Ectodermal cell (in vitro differentiated cells): ENCODE measurements at regions not wholly inside any gene's neighbourhood (a gene's known extent, or its start where the extent isn't known, plus 50 kb on each side); places are given as distances from the start of the nearest gene placed in this dataset.
"Not testable (repeated sequence)": the region's sequence is repeated elsewhere in the genome, so short reads cannot be mapped to it uniquely, and the experiment has no call there.

Source experiments
- H3K27ac ChIP-seq: 2 replicates; pipeline ENCODE4 v1.7.0; 2013; ENCODE audit warnings: mild to moderate bottlenecking, low read depth, low read length; ENCODE audit not compliant: insufficient read depth, poor library complexity, severe bottlenecking
- H3K27me3 ChIP-seq: 2 replicates; pipeline ENCODE4 v1.7.0; 2013; ENCODE audit warnings: mild to moderate bottlenecking, low read length; ENCODE audit not compliant: insufficient read depth, control insufficient read depth, poor library complexity, severe bottlenecking
- H3K36me3 ChIP-seq: one replicate; pipeline ENCODE4 v1.7.0; 2013; ENCODE audit warnings: low read length; ENCODE audit not compliant: control insufficient read depth, insufficient read depth
- H3K4me1 ChIP-seq: one replicate; pipeline ENCODE4 v1.7.0; 2013; ENCODE audit warnings: low read length; ENCODE audit not compliant: control insufficient read depth, insufficient read depth
- H3K4me3 ChIP-seq: 2 replicates; pipeline ENCODE4 v1.7.0; 2013; ENCODE audit warnings: low read depth, low read length, control low read depth; ENCODE audit not compliant: insufficient read depth
- H3K9me3 ChIP-seq: 2 replicates; pipeline ENCODE4 v1.7.0; 2013; ENCODE audit warnings: mild to moderate bottlenecking, low read length, moderate library complexity; ENCODE audit not compliant: control insufficient read depth
- WGBS, 2 experiments: methylation state at CpG; one replicate each; pipeline ENCODE4 v1.1.7; 2013; ENCODE audit warnings: missing lambda C conversion rate in 2 of 2; 5-methylcytosine and 5-hydroxymethylcytosine counted together

DNA sequence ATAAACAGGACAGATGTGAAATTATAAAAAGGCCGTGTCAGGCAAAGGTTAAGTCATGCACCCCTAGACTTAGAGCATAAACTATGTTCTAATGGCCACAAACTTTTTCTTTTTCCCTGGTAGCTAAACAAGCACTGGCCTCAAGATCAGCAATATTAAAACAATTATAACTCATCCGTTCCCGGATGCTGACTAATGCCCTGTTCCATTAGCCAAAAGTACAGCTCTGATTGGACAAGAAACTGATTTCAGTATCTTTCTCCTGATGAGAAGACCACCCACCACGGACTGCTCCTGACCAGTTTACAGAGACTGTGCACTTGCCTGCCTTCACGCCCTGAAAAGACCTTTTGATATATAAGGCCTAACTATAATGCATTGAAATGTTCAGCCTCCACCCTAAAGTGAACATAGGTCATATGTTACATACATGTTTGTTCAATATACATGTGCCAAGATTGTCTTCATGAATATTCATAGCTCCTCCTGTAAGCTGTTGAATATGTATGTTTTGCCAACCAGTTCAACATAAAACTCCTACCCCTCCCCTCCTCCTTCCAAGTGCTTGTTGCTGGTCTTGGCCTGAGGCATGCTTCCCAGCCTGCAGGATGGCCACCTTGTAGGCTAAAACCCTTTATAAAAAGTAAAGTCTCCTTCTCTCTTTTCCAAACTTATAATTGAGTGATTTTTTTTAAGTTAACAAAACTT lies 162.0 kb downstream of the IPO8 start:
- H3K27me3 ChIP-seq: no peaks in the 10 kb centered on the region
- H3K27ac ChIP-seq: no peak overlapping the region
- H3K4me3 ChIP-seq: no peak overlapping the region
- WGBS, 2 experiments: 93 to 94% methylated on average over 5 of the region's 5 CpGs
- H3K4me1 ChIP-seq: no peaks in the 10 kb centered on the region
- H3K9me3 ChIP-seq: no peaks in the 10 kb centered on the region
- no peaks in the 10 kb centered on the region for H3K36me3 ChIP-seq

DNA sequence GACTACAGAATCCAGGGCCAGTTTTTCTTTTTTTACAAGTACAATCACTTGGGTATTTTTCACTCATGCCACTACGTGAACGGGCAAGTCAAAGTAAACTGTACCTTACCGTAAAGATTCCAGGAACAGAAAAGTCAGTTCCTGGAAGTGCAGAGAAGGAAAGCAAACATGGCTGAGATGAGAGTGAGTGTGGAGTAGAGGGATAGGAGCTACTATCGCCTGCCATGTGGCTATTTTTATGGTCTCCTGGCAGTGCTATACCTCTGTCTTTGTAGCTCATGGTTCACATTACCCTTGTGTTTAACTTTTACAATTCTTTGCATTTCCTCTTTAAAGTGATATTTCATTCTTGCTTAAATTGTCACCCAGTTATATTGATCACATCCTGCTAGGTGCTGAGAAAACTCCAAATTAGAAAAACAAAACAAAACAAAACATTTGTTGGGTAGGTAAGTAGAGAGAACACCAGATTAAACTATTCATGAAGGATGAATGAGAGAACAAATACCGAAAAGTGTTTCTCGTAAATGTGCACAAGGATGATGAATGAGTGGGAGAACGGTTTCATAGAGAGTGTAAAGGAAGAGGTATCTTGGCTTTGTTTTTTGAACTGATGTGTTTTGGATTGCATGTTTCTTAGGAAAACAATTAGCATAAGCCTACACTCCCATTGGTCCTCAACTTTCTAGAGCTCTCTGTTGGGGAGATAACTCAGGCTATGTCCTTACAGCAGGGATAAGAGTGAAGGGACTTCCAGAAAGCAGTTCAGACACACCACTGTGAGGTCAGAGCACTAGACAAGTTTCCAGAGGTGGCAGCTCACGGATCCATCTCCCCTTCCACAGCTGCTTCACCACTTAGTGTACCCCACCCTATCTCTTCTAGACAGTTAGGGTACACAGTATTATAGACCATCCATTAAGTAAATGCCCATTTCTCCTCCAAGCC lies 163.7 kb downstream of the IPO8 start:
- Histone ChIP-seq H3K9me3 (no peaks in the 10 kb centered on the region), H3K4me3 (no peak overlapping the region), H3K27ac (no peak overlapping the region), H3K27me3 (no peaks in the 10 kb centered on the region), H3K4me1 (no peaks in the 10 kb centered on the region), H3K36me3 (no peaks in the 10 kb centered on the region)
- WGBS, 2 experiments: 95 to 96% methylated on average over 8 of the region's 8 CpGs

DNA sequence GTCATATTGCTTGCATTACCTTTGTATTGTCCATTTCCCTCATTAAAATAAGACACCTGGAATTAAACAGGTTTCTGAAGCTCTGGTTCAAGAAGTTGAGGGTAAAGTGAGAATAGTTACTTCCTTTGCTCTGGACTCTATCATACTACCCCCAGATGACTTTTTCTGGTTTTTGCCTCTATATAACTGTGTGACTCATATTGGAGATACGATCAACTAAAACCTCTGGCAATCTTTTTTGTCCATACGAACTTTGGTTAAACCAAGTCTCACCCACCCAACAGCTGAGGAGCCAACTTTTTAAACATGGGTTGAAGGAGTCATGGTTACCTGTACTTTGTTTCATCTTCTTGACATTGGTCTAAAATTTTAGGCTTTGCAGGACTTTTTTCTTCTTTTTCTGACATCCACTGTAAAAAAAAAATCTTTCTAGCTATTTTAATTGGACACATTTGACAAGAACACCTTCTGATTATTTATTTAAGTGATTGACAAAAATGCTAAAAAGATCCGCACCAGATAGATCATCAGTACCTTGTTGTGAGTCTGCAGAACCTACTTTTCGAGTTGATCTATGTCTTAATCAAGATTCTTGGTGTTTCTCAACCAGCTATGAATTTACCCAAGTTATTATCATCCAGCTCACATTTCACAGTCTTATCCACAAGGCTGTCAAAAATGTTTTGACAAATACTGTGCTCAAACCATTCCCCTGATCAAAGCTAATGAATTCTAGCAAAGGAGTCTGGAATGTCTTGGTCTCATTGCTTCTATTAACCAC lies 166.0 kb downstream of the IPO8 start:
- no peaks in the 10 kb centered on the region for H3K36me3 ChIP-seq
- no peaks in the 10 kb centered on the region for H3K4me1 ChIP-seq
- no peak overlapping the region for H3K4me3 ChIP-seq
- H3K27me3 ChIP-seq: no peaks in the 10 kb centered on the region
- no peak overlapping the region for H3K27ac ChIP-seq
- WGBS, 2 experiments: 96 to 99% methylated on average over 4 of the region's 4 CpGs
- no peaks in the 10 kb centered on the region for H3K9me3 ChIP-seq

DNA sequence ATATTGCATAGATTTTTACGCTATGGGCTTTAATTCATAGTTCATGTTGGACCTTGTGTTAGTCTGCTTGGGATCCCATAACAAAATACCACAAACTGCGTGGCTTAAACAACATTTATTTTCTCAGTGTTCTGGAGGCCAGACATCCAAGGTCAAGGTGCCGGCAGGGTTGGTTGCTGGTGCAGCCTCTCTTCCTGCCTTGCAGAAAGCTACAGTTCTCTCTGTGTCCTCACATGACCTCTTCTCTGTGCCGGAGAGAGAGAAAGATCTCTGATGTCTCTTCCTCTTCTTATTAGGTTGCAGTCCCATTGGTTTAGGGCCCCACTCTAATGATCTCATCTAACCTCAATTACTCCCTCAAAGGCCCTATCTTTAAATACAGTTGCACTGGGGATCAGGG lies 170.5 kb downstream of the IPO8 start:
- Histone ChIP-seq H3K36me3 (no peaks in the 10 kb centered on the region), H3K4me3 (no peak overlapping the region), H3K4me1 (no peaks in the 10 kb centered on the region), H3K9me3 (no peaks in the 10 kb centered on the region), H3K27ac (no peak overlapping the region), H3K27me3 (no peaks in the 10 kb centered on the region)
- WGBS, 2 experiments: 70 to 72% methylated on average over 4 of the region's 4 CpGs

DNA sequence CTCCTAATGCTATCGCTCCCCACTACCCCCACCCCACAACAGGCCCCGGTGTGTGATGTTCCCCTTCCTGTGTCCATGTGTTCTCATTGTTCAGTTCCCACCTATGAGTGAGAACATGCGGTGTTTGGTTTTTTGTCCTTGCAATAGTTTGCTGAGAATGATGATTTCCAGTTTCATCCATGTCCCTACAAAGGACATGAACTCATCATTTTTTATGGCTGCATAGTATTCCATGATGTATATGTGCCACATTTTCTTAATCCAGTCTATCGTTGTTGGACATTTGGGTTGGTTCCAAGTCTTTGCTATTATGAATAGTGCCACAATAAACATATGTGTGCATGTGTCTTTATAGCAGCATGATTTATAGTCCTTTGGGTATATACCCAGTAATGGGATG lies 175.4 kb downstream of the IPO8 start:
- 90 to 100% methylated on average over 1 of the region's 4 CpGs for WGBS, 2 experiments
- not testable (repeated sequence) for H3K27me3 ChIP-seq, H3K36me3 ChIP-seq, H3K27ac ChIP-seq, H3K9me3 ChIP-seq, H3K4me3 ChIP-seq, H3K4me1 ChIP-seq

DNA sequence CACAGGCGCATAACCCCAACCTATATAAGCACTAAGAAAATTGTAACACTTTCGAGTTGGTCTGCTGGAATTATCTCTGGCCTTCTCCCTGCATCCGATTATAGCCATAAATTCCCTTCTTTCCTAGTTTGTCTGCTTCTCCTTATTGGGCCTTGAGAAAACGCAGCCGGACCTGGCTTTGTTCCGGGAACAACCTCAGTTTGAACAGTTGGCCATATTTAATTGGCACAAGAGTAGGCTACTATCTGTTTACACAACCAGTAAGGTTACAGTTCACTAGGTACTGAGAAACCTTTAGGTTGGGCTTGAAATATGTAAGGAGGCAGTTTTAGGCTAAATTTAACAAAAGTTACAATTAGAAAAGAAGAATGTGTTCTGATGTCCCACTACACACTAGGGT lies 176.1 kb downstream of the IPO8 start:
- no peaks in the 10 kb centered on the region for H3K9me3 ChIP-seq
- 92 to 94% methylated on average over 6 of the region's 6 CpGs for WGBS, 2 experiments

DNA sequence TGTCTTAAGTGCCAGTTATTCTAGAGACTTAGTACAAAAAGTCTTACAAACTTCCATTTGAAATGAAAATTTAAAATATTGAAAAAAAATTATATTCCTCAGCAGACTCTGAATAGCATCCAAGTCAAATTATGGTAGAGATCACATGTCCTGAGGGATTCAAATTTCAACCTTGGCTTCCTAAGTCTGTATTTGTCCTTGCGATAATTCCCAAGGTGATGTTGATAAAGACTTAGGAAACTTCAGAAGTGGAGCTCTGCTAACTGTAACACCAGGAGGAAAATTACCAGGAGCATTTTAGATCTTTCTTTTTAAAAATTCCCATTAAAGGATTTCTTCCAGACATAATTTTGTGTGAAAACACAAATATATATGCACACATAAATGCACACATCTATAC lies 178.3 kb downstream of the IPO8 start:
- Histone ChIP-seq H3K4me3 (no peak overlapping the region), H3K27me3 (no peaks in the 10 kb centered on the region), H3K27ac (no peak overlapping the region), H3K4me1 (no peaks in the 10 kb centered on the region), H3K36me3 (no peaks in the 10 kb centered on the region), H3K9me3 (no peaks in the 10 kb centered on the region)
- 100% methylated on average over 1 of the region's 1 CpG for WGBS, 2 experiments

More for the DNA sequence above, 176.1 kb downstream of the IPO8 start:
- Histone ChIP-seq H3K36me3 (no peaks in the 10 kb centered on the region), H3K27ac (no peak overlapping the region), H3K4me1 (no peaks in the 10 kb centered on the region), H3K27me3 (no peaks in the 10 kb centered on the region), H3K4me3 (no peak overlapping the region)

DNA sequence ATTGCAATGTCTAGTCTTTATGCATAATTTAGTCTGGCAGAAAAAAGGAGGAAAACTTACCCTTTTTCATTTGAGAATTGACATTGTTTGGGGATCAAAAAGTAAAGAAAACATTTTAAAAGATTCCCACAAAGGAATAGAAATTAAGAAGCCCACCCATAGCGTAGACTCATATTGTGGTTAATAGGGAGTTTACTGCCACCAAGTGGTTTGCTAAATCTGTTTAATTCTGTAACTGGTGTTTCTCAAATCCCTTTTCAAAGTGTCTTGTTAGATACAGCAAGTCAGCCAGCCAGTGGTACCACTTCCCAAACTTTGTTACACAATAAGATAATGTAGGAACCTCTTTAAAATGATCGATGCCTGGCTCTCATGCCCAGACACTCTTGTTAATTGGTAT lies 180.3 kb downstream of the IPO8 start:
- H3K9me3 ChIP-seq: no peaks in the 10 kb centered on the region
- H3K27ac ChIP-seq: no peak overlapping the region
- H3K36me3 ChIP-seq: no peaks in the 10 kb centered on the region
- no peaks in the 10 kb centered on the region for H3K4me1 ChIP-seq
- no peaks in the 10 kb centered on the region for H3K27me3 ChIP-seq
- no peak overlapping the region for H3K4me3 ChIP-seq
- 90 to 96% methylated on average over 1 to 2 of the region's 2 CpGs for WGBS, 2 experiments

DNA sequence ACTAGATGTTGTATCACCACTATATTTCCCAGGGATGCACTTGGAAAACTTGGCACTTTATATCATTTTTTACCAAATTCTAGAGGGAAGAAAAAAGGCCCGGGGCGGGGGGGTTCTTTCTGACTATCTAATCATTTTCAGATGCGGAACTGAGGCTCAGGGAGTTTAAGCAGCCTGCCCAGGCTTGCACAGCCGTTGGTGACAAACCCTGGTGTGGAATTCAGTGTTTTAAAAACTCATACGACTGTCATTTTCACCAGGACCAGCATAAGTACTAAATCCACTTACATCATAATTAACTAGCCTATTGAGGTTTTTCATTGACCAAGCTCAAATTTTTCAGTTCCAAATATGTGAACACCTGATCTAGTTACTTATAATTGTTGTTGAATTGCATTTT lies 181.0 kb downstream of the IPO8 start:
- WGBS, 2 experiments: 91 to 93% methylated on average over 5 of the region's 5 CpGs
- no peak overlapping the region for H3K4me3 ChIP-seq
- H3K36me3 ChIP-seq: no peaks in the 10 kb centered on the region
- H3K27ac ChIP-seq: no peak overlapping the region
- H3K9me3 ChIP-seq: no peaks in the 10 kb centered on the region
- no peaks in the 10 kb centered on the region for H3K27me3 ChIP-seq
- no peaks in the 10 kb centered on the region for H3K4me1 ChIP-seq
